SH-SY5Y (cell line): ENCODE measurements at regions not wholly inside any gene's neighbourhood (a gene's known extent, or its start where the extent isn't known, plus 50 kb on each side); places are given as distances from the start of the nearest gene placed in this dataset.

Experiments
- GATA2 ChIP-seq: IDR thresholded peaks from 2 replicates; pipeline ENCODE4 v1.6.1; 2011; ENCODE audit warnings: mild to moderate bottlenecking, low read depth, low read length
- GATA3 ChIP-seq: IDR thresholded peaks from 2 replicates; pipeline ENCODE4 v1.6.1; 2011; ENCODE audit warnings: low read depth, mild to moderate bottlenecking, low read length, moderate library complexity

DNA sequence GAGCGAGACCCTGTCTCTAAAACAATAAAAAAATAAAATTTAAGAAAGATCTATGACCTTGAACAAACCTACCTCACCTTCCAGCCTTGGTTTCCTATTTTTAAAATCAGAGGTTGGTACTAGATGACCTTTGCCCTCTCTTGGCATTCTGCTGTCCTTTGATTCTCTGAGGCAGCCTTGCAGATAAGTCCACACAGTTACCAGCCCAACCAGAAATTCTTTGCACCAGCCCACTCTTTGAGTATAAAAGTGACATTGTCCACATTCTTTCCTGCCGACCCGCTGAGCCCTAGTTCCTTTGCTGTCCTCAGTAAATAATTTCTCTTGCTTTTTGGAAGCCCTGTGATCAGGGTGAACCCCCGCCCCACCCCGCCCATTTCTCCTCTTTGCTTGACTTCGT, 150.4 kb downstream of the PHETA1 start:
- TF ChIP-seq GATA2: no peak
- TF ChIP-seq GATA3: no peak
